Transverse colon (tissue), 3 donors: ENCODE measurements at regions not wholly inside any gene's neighbourhood (a gene's known extent, or its start where the extent isn't known, plus 50 kb on each side); places are given as distances from the start of the nearest gene placed in this dataset.

Experiments used
- CTCF ChIP-seq, 5 experiments: fragments of 200-600 bp in 3 of 5; fragments of 450-650 bp in 2 of 5; sonication (generic) in 3 of 5; IDR thresholded peaks; 1 replicate in 2 of 5; 2 replicates in 3 of 5; pipeline ENCODE4 v1.5.1; 2016 to 2017; ENCODE audit warnings: antibody characterized with exemption in 5 of 5, inconsistent platforms in 3 of 5, mild to moderate bottlenecking in 2 of 5, moderate library complexity in 1 of 5
- EP300 ChIP-seq: sonication (generic); formaldehyde crosslinking; IDR thresholded peaks from one replicate; pipeline ENCODE4 v1.6.1; 2017; ENCODE audit warnings: antibody characterized with exemption, low read depth

- TF ChIP-seq EP300 (no peak), CTCF (IDR thresholded peaks at IDR 0.05) (no peak)
Observed at GRCh38 chr5:74342182-74342581, 298.3 kb downstream of the ENC1 start.
